GM19351 (cell line): ENCODE measurements at regions not wholly inside any gene's neighbourhood (a gene's known extent, or its start where the extent isn't known, plus 50 kb on each side); places are given as distances from the start of the nearest gene placed in this dataset.
"Not testable (repeated sequence)": the region's sequence is repeated elsewhere in the genome, so short reads cannot be mapped to it uniquely, and the experiment has no call there.

Source experiments
- ATAC-seq: cut with Tn5 transposase; IDR thresholded peaks from one replicate; pipeline ENCODE4 v1.9.1; 2021; ENCODE audit warnings: mild to moderate bottlenecking, moderate library complexity; ENCODE audit not compliant: unreplicated experiment

GRCh38 chr5:1654786-1655495, 131.2 kb upstream of the LPCAT1 start:
- no peak for ATAC-seq

- peak; percentile 86 for ATAC-seq
Observed at GRCh38 chr5:1653698-1654651, 130.2 kb upstream of the LPCAT1 start.

- peak; percentile 36 for ATAC-seq
Observed at GRCh38 chr5:1652873-1653697, 129.3 kb upstream of the LPCAT1 start.

- ATAC-seq = no peak
Observed at GRCh38 chr5:1651971-1652872, 128.5 kb upstream of the LPCAT1 start.

GRCh38 chr5:1651250-1651649, 127.5 kb upstream of the LPCAT1 start:
- ATAC-seq = no peak

- no peak for ATAC-seq
Observed at GRCh38 chr5:1649554-1649953, 125.8 kb upstream of the LPCAT1 start.

GRCh38 chr5:1648806-1649205, 125.0 kb upstream of the LPCAT1 start:
- ATAC-seq = no peak

GRCh38 chr5:1647580-1647979, 123.8 kb upstream of the LPCAT1 start:
- no peak for ATAC-seq

GRCh38 chr5:1644810-1645571, 121.2 kb upstream of the LPCAT1 start:
- peak; percentile 87 for ATAC-seq

GRCh38 chr5:1644393-1644809, 120.6 kb upstream of the LPCAT1 start:
- not testable (repeated sequence) for ATAC-seq

GRCh38 chr5:1643651-1644392, 120.1 kb upstream of the LPCAT1 start:
- no peak for ATAC-seq

GRCh38 chr5:1642621-1643061, 118.9 kb upstream of the LPCAT1 start:
- no peak for ATAC-seq

GRCh38 chr5:1642221-1642620, 118.5 kb upstream of the LPCAT1 start:
- no peak for ATAC-seq

- peak; percentile 55 for ATAC-seq
Observed at GRCh38 chr5:1641560-1642166, 117.9 kb upstream of the LPCAT1 start.

- no peak for ATAC-seq
Observed at GRCh38 chr5:1641041-1641440, 117.3 kb upstream of the LPCAT1 start.

GRCh38 chr5:1640421-1640881, 116.7 kb upstream of the LPCAT1 start:
- no peak for ATAC-seq

- ATAC-seq = no peak
Observed at GRCh38 chr5:1639757-1640156, 116.0 kb upstream of the LPCAT1 start.
